Transverse colon (tissue), 4 donors: ENCODE measurements at regions not wholly inside any gene's neighbourhood (a gene's known extent, or its start where the extent isn't known, plus 50 kb on each side); places are given as distances from the start of the nearest gene placed in this dataset.

Experiments
- DNase-seq: peaks from one replicate; pipeline ENCODE4 v3.0.0-alpha.2; 2019
- H3K27ac ChIP-seq, 4 donors: fragments of 200-600 bp; sonication (generic); 2 replicates each; pipeline ENCODE4 v1.5.1; 2016 to 2018; ENCODE audit warnings: inconsistent platforms in 4 of 4
- H3K27me3 ChIP-seq: fragments of 200-600 bp; sonication (generic); 2 replicates; pipeline ENCODE4 v1.5.1; 2017; ENCODE audit warnings: inconsistent platforms
- H3K36me3 ChIP-seq, 4 donors: fragments of 200-600 bp; sonication (generic); 2 replicates each; pipeline ENCODE4 v1.5.1; 2017 to 2019; ENCODE audit warnings: inconsistent platforms in 4 of 4
- H3K4me1 ChIP-seq, 4 donors: fragments of 200-600 bp; sonication (generic); 2 replicates each; pipeline ENCODE4 v1.5.1; 2017 to 2020; ENCODE audit warnings: inconsistent platforms in 4 of 4
- H3K4me3 ChIP-seq, 4 donors: fragments of 200-600 bp; sonication (generic); 1 replicate in 1 of 4; 2 replicates in 3 of 4; pipeline versions ENCODE4 v1.5.1 to v1.6.1; 2017 to 2019; ENCODE audit warnings: inconsistent platforms in 4 of 4
- H3K9me3 ChIP-seq, 2 donors: fragments of 200-600 bp; sonication (generic); 2 replicates each; pipeline ENCODE4 v1.5.1; 2017 to 2019; ENCODE audit warnings: inconsistent platforms in 2 of 2
- EP300 ChIP-seq: sonication (generic); formaldehyde crosslinking; IDR thresholded peaks from one replicate; pipeline ENCODE4 v1.6.1; 2017; ENCODE audit warnings: antibody characterized with exemption, low read depth
- POLR2A ChIP-seq: fragments of 450-650 bp; IDR thresholded peaks from one replicate; pipeline ENCODE4 v1.6.1; 2016; ENCODE audit warnings: antibody characterized with exemption, mild to moderate bottlenecking, moderate library complexity
- POLR2AphosphoS5 ChIP-seq, 3 donors: sonication (generic); formaldehyde crosslinking; IDR thresholded peaks; one replicate each; pipeline ENCODE4 v1.6.1; 2016; ENCODE audit warnings: antibody characterized with exemption in 3 of 3
- WGBS, 2 donors: methylation state at CpG; one replicate each; pipeline ENCODE4 v1.1.5; 2018; ENCODE audit warnings: low coverage in 1 of 2; 5-methylcytosine and 5-hydroxymethylcytosine counted together
- in situ Hi-C, 4 donors: fragments of 200-750 bp; cut with MboI; loops; one replicate each; pipeline versions ENCODE4 v1.15.0 to v1.15.1; 2017; ENCODE audit warnings: low sequenced_read_pairs in 3 of 4, low pct_ligation_motif_present in 1 of 4, low pct_unique_long_range_greater_than_20kb in 1 of 4
- intact Hi-C: fragments of 100-400 bp; cut with DNase I; formaldehyde crosslinking; loops from one replicate; pipeline ENCODE4 v1.15.1; 2023; ENCODE audit warnings: low total_unique reads
- TF ChIP-seq, protein P1 (sequence below), 5 experiments: fragments of 200-600 bp in 3 of 5; fragments of 450-650 bp in 2 of 5; sonication (generic) in 3 of 5; IDR thresholded peaks; 1 replicate in 2 of 5; 2 replicates in 3 of 5; pipeline ENCODE4 v1.5.1; 2016 to 2017; ENCODE audit warnings: antibody characterized with exemption in 5 of 5, inconsistent platforms in 3 of 5, mild to moderate bottlenecking in 2 of 5, moderate library complexity in 1 of 5

DNA sequence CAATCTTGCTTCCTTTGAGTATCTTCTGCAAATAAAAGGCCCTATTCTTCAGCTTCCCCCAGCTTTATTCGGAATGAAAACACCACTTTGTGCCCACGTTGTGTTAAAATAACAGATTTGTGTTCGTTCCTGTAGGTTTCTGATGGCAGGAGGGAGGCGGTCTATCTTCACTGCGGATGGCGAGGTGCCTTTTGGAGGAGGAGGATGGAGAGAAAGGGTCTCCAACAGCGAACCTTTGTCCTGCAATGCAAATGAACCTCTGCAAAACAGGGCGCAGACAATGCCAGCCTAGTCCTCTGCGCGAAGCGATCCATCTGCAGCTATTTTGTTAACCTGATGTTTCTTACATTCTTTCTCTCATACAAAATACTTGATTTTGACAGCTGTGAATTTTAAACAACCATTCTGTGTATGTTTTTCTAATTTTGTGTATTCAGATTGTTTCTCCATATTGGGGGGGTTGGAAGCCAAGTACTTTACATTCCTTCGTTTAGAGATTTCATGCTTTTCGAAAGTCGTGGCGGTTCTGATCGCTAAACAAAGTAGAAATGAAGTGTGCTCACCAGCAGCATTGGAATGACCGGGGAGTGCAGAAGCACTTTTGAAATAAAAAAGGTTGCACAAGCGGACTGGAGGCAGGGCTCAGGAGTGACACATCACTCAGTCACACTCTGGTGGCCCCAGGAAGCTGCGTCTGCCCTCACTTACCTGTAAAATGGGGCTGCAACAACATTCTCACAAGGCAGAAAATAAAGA, 279.0 kb upstream of the IRX5 start:
- in situ Hi-C loops (no loop called here), intact Hi-C loops (no loop called here)
- Histone ChIP-seq H3K27me3 (peaks cover 26% of the 10 kb centered on the region), H3K9me3 (no peaks in the 10 kb centered on the region), H3K27ac (no peak overlapping the region), H3K4me1 (peaks cover 0 to 4% (median 0%) of the 10 kb centered on the region in 4 donors), H3K4me3 (no peak overlapping the region), H3K36me3 (no peaks in the 10 kb centered on the region)
- TF ChIP-seq EP300 (no peak), POLR2A (no peak), POLR2AphosphoS5 (IDR thresholded peaks at IDR 0.05) (no peak)
- TF ChIP-seq, protein P1, sequence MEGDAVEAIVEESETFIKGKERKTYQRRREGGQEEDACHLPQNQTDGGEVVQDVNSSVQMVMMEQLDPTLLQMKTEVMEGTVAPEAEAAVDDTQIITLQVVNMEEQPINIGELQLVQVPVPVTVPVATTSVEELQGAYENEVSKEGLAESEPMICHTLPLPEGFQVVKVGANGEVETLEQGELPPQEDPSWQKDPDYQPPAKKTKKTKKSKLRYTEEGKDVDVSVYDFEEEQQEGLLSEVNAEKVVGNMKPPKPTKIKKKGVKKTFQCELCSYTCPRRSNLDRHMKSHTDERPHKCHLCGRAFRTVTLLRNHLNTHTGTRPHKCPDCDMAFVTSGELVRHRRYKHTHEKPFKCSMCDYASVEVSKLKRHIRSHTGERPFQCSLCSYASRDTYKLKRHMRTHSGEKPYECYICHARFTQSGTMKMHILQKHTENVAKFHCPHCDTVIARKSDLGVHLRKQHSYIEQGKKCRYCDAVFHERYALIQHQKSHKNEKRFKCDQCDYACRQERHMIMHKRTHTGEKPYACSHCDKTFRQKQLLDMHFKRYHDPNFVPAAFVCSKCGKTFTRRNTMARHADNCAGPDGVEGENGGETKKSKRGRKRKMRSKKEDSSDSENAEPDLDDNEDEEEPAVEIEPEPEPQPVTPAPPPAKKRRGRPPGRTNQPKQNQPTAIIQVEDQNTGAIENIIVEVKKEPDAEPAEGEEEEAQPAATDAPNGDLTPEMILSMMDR (IDR thresholded peaks at IDR 0.05), result no peak
- 63 to 66% methylated on average over 19 of the region's 19 CpGs for WGBS, 2 donors
- no peak for DNase-seq

DNA sequence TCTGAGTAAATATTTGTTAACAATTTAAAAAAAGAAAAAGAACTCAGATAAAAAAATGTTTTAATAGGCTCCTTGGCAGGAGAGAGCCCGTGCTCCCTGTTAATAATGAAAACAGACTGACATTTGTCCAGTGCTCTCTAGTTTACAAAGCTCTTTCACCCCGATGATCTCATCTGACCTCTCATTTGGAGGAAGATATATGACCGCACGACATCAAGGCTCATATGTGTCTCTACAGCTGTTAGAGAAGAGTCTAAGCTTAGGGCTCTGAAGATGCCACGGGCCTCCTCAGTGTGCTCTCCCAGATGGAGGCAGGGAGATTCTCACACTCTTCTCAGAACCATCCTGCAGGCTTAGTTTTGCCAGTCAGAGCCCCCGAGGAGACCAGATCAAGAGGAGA, 280.8 kb upstream of the IRX5 start:
- no peaks in the 10 kb centered on the region for H3K36me3 ChIP-seq
- H3K27me3 ChIP-seq, result peaks cover 13% of the 10 kb centered on the region
- H3K4me1 ChIP-seq, result no peaks in the 10 kb centered on the region
- 39 to 50% methylated on average over 2 to 6 of the region's 6 CpGs for WGBS, 2 donors
- H3K9me3 ChIP-seq, result no peaks in the 10 kb centered on the region
- no peak overlapping the region for H3K27ac ChIP-seq
- intact Hi-C loops, result no loop called here
- in situ Hi-C loops, result no loop called here
- no peak for DNase-seq
- no peak overlapping the region for H3K4me3 ChIP-seq
- TF ChIP-seq POLR2A, result no peak
- TF ChIP-seq, protein P1 (IDR thresholded peaks at IDR 0.05), result no peak
- TF ChIP-seq POLR2AphosphoS5 (IDR thresholded peaks at IDR 0.05), result no peak
- TF ChIP-seq EP300, result no peak

DNA sequence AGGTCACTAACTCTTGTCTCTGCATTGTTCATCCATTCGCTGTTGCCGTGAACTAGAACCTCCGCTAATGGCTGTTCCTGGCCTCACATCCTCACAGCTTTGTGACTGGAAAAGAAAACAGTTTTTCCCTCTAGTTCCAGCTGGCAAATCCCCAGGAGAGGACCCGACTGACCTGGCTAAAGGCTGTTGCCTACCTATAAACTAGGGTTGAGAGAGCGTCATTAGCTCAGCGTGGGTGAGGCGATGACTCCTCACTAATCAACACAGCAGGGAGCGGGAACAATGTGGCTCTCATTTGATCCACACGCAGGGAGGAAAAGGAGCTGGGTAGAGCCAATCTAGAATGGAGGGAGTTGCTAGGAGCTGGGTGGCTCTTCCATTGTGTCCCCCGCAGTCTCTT, 282.1 kb upstream of the IRX5 start:
- no peak for TF ChIP-seq POLR2A
- no peak for TF ChIP-seq POLR2AphosphoS5 (IDR thresholded peaks at IDR 0.05)
- TF ChIP-seq EP300, result no peak
- TF ChIP-seq, protein P1 (IDR thresholded peaks at IDR 0.05), result no peak
- in situ Hi-C loops (no loop called here), intact Hi-C loops (no loop called here)
- Histone ChIP-seq H3K4me3 (no peak overlapping the region), H3K27me3 (peaks cover 8% of the 10 kb centered on the region), H3K27ac (no peak overlapping the region), H3K36me3 (no peaks in the 10 kb centered on the region), H3K9me3 (no peaks in the 10 kb centered on the region), H3K4me1 (no peaks in the 10 kb centered on the region)
- no peak for DNase-seq
- 79 to 100% methylated on average over 2 to 10 of the region's 10 CpGs for WGBS, 2 donors

DNA sequence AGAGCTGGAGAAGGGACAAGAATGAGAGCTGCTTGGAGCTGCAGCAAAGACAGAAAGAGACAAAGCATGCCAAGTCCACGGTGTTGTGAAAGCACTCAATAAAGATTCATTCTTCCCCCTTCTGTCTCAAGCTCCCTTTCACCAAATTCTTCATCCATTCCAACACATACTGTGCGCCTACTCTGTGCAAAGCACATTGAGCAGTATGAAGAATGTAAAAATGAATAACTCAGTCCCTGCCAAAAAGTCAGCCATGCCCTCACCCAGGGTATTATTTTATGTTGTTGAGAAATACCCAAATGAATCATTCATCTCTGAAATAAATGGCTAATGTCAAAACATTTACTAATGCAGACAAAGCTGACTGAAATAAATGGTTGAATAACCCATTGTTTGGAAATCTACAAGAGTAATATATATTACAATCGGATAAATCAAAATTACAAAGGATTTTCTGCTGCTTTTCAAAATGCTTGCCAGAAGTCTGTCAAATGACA, 282.9 kb upstream of the IRX5 start:
- no peaks in the 10 kb centered on the region for H3K36me3 ChIP-seq

More for the DNA sequence above, 282.9 kb upstream of the IRX5 start:
- Histone ChIP-seq H3K27ac (no peak overlapping the region), H3K4me1 (no peaks in the 10 kb centered on the region), H3K9me3 (no peaks in the 10 kb centered on the region), H3K27me3 (peaks cover 14% of the 10 kb centered on the region), H3K4me3 (no peak overlapping the region)
- 52 to 63% methylated on average over 3 of the region's 3 CpGs for WGBS, 2 donors
- intact Hi-C loops (no loop called here), in situ Hi-C loops (no loop called here)
- no peak for DNase-seq
- TF ChIP-seq, protein P1 (IDR thresholded peaks at IDR 0.05), result no peak
- TF ChIP-seq POLR2AphosphoS5 (IDR thresholded peaks at IDR 0.05) (no peak), POLR2A (no peak), EP300 (no peak)
